Pancreas (tissue), 10 donors: ENCODE measurements at regions not wholly inside any gene's neighbourhood (a gene's known extent, or its start where the extent isn't known, plus 50 kb on each side); places are given as distances from the start of the nearest gene placed in this dataset.

ENCODE experiments used
- ATAC-seq, 4 donors: fragments of 200-7000 bp; cut with Tn5 transposase; one replicate each; pipeline versions ENCODE4 v1.8.0 to v1.9.1; 2020; ENCODE audit warnings: mild to moderate bottlenecking in 4 of 4, moderate library complexity in 4 of 4
- DNase-seq, 6 donors: peaks; one replicate each; pipeline ENCODE4 v3.0.0-alpha.2; 2020
- FAIRE-seq: peaks from 2 replicates; lab custom pipeline; 2012; peaks lifted over from hg19 to GRCh38; lab: Jason Lieb, UNC
- H3K27ac ChIP-seq, 4 donors: fragments of 200-600 bp; sonication (generic); 1 replicate in 3 of 4; 2 replicates in 1 of 4; pipeline versions ENCODE4 v1.5.0 to v1.8.0; 2020
- H3K27me3 ChIP-seq, 4 donors: fragments of 200-600 bp; one replicate each; pipeline ENCODE4 v1.8.0; 2021
- H3K36me3 ChIP-seq, 3 donors: fragments of 200-600 bp; sonication (generic) in 1 of 3; one replicate each; pipeline versions ENCODE4 v1.5.0 to v1.8.0; 2020 to 2021
- H3K4me1 ChIP-seq, 3 donors: fragments of 200-600 bp; one replicate each; pipeline ENCODE4 v1.8.0; 2021
- H3K4me3 ChIP-seq, 4 donors: fragments of 200-600 bp; sonication (generic) in 2 of 4; one replicate each; pipeline versions ENCODE4 v1.5.0 to v1.8.0; 2020 to 2021
- H3K9me3 ChIP-seq, 4 donors: fragments of 200-600 bp; one replicate each; pipeline ENCODE4 v1.8.0; 2021
- WGBS, 2 donors: extraction: QIAGEN DNeasy Blood & Tissue Kit; methylation state at CpG; one replicate each; pipeline ENCODE4 v1.1.7; 2013; 5-methylcytosine and 5-hydroxymethylcytosine counted together
- intact Hi-C, 3 donors: fragments of 100-400 bp; cut with DNase I; formaldehyde crosslinking; loops; one replicate each; pipeline versions ENCODE4 v1.11.1 to v1.14.2; 2022
- TF ChIP-seq, protein P1 (sequence below), 4 donors: fragments of 200-600 bp; sonication (generic) in 3 of 4; IDR thresholded peaks; one replicate each; pipeline versions ENCODE4 v1.5.0 to v1.8.0; 2021; ENCODE audit warnings: antibody characterized with exemption in 4 of 4
- donor health status: healthy with polysubstance abuse.
- donor health status: DM: no; HTN: no; CAD: no; lungs with moderate emphysema.
- donor health status: DM: no; HTN: no; CAD: no.
- donor health status: control.
- donor health status: control.
- donor health status: Bipolar disorder and iron deficiency.
- donor health status: DM: yes; HTN: yes; CAD: no.
- donor health status: DM: no; HTN: no; CAD: no.
- donor health status: DM: no; HTN: no; CAD: no.
- donor health status: DM: yes; HTN: yes; CAD: no.

DNA sequence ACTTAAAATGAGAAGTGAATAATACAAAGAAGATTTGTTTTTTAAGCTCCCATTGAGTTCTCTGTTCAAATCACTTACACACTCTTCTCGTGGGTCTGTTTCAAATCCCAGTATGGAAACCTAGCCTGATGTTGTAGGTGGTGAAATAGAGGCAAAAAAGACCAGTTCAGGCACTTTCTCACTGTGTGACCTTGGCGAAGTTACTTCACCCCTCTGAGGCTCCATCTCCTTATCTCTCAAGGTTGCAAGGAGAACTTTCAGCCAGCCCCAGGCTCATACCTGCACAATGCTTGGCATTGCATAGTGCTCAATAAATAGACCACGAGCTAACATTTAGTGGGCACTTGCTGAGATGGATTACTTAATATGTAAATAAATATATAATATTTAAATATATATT, 90.1 kb downstream of the PRLHR start:
- intact Hi-C loops = no loop called here
- no peaks in the 10 kb centered on the region for H3K36me3 ChIP-seq

DNA sequence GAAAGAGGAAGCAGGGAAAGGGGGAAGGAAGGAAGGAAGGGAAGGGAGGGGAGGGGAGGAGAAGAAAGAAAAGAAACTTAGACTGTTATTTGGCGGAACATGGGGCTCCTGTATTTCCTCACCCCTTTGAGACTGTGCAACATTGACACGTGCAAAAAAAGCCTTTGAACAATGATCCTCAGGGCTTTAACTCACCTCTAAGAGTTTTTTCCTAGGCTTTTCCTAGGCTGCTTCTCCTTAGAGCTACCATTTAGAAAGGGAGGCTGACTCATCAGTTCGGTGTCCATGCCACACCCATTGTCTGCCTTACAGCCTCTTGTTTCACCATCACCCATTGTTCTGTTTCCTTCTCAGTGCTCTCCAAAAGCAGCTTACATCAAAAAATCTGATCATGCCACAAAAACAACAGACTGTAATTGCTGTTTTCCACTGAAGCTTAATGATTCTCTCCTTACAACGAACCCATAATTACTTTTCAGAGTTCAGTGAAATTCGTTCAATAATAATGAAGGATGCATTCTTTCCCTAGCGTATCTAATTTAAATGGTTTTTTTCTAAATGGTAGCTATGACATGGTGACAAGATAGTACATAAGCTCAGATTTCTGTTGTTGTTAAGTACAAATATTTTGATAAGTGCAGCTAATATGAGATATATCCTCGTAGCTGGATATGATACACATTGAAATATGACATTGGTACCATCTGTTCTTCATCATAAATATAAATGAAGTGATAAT, 90.8 kb downstream of the PRLHR start:
- intact Hi-C loops = no loop called here
- Histone ChIP-seq H3K27me3 (no peaks in the 10 kb centered on the region), H3K36me3 (no peaks in the 10 kb centered on the region), H3K4me3 (no peak overlapping the region), H3K9me3 (no peaks in the 10 kb centered on the region), H3K27ac (no peak overlapping the region), H3K4me1 (no peaks in the 10 kb centered on the region)
- ATAC-seq (peak in 1 of 4 donors; percentile 58), FAIRE-seq (no peak), DNase-seq (no peak)
- 57 to 67% methylated on average over 7 of the region's 7 CpGs for WGBS, 2 donors
- TF ChIP-seq, protein P1, sequence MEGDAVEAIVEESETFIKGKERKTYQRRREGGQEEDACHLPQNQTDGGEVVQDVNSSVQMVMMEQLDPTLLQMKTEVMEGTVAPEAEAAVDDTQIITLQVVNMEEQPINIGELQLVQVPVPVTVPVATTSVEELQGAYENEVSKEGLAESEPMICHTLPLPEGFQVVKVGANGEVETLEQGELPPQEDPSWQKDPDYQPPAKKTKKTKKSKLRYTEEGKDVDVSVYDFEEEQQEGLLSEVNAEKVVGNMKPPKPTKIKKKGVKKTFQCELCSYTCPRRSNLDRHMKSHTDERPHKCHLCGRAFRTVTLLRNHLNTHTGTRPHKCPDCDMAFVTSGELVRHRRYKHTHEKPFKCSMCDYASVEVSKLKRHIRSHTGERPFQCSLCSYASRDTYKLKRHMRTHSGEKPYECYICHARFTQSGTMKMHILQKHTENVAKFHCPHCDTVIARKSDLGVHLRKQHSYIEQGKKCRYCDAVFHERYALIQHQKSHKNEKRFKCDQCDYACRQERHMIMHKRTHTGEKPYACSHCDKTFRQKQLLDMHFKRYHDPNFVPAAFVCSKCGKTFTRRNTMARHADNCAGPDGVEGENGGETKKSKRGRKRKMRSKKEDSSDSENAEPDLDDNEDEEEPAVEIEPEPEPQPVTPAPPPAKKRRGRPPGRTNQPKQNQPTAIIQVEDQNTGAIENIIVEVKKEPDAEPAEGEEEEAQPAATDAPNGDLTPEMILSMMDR (IDR thresholded peaks at IDR 0.05) = no peak

More for the DNA sequence above, 90.1 kb downstream of the PRLHR start:
- Histone ChIP-seq H3K4me3 (no peak overlapping the region), H3K27ac (no peak overlapping the region), H3K4me1 (no peaks in the 10 kb centered on the region), H3K27me3 (no peaks in the 10 kb centered on the region), H3K9me3 (no peaks in the 10 kb centered on the region)
- DNase-seq (no peak), FAIRE-seq (no peak), ATAC-seq (no peak)
- 42 to 53% methylated on average over 3 of the region's 3 CpGs for WGBS, 2 donors
- TF ChIP-seq, protein P1 (IDR thresholded peaks at IDR 0.05) = no peak

DNA sequence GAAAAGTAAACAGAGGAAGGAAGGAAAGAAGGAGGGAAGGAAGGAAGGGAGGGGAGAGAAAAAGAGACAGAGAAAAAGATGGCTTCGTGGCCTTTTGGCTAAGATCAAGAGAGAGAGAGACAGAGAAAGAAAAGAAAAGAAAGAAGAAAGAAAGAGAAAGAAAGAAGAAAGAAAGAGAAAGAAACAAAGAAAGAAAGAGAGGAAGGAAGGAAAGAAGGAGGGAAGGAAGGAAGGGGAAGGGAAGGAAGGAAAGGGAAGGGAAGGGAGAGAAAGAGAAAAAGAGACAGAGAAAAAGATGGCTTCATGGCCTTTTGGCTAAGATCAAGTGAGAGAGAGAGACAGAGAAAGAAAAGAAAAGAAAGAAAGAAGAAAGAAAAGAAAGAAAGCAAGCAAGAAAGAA, 91.4 kb downstream of the PRLHR start:
- Histone ChIP-seq H3K27me3 (no peaks in the 10 kb centered on the region), H3K4me1 (no peaks in the 10 kb centered on the region), H3K36me3 (no peaks in the 10 kb centered on the region), H3K4me3 (no peak overlapping the region), H3K27ac (no peak overlapping the region), H3K9me3 (no peaks in the 10 kb centered on the region)
- intact Hi-C loops = no loop called here
- FAIRE-seq = no peak
- TF ChIP-seq, protein P1 (IDR thresholded peaks at IDR 0.05) = no peak
- no peak for ATAC-seq
- no peak for DNase-seq
- 78 to 86% methylated on average over 1 of the region's 1 CpG for WGBS, 2 donors

DNA sequence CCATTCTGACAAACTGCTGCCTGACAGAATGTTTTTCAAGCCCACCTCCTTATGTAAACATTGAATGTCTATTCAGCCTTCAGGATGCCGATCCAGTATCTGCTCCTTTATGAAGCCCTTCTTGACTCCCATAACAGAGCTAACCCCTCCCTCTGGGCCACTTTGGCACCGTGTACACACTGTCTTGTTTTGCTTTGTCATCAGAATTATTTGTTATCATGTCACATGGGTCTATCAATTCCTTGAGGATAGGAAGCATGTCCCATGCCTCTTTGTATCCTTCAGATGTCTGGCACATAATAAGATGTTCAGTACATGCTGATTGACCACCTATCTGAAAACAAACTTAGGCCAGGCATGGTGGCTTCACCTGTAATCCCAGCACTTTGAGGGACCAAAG, 92.3 kb downstream of the PRLHR start:
- no peak for ATAC-seq
- Histone ChIP-seq H3K4me1 (no peaks in the 10 kb centered on the region), H3K36me3 (no peaks in the 10 kb centered on the region), H3K27ac (no peak overlapping the region), H3K27me3 (no peaks in the 10 kb centered on the region), H3K9me3 (no peaks in the 10 kb centered on the region), H3K4me3 (no peak overlapping the region)
- WGBS, 2 donors = 45 to 46% methylated on average over 2 of the region's 2 CpGs
- intact Hi-C loops = no loop called here
- no peak for FAIRE-seq
- TF ChIP-seq, protein P1 (IDR thresholded peaks at IDR 0.05) = no peak
- no peak for DNase-seq
